Skeletal muscle tissue (tissue), 3 donors: ENCODE measurements at regions not wholly inside any gene's neighbourhood (a gene's known extent, or its start where the extent isn't known, plus 50 kb on each side); places are given as distances from the start of the nearest gene placed in this dataset.
"Not testable (repeated sequence)": the region's sequence is repeated elsewhere in the genome, so short reads cannot be mapped to it uniquely, and the experiment has no call there.

Experiments used
- H3K27ac ChIP-seq: one replicate; pipeline ENCODE4 v1.7.0; 2013; ENCODE audit warnings: mild to moderate bottlenecking, low read depth, low read length, inconsistent platforms
- H3K27me3 ChIP-seq, 3 donors: one replicate each; pipeline ENCODE4 v1.7.0; 2013; ENCODE audit warnings: low read length in 3 of 3; ENCODE audit not compliant: control insufficient read depth in 3 of 3, insufficient read depth in 3 of 3
- H3K36me3 ChIP-seq, 3 donors: one replicate each; pipeline ENCODE4 v1.7.0; 2013; ENCODE audit warnings: low read length in 3 of 3; ENCODE audit not compliant: control insufficient read depth in 3 of 3, insufficient read depth in 3 of 3
- H3K4me1 ChIP-seq, 3 donors: one replicate each; pipeline ENCODE4 v1.7.0; 2013; ENCODE audit warnings: low read length in 3 of 3, mild to moderate bottlenecking in 3 of 3; ENCODE audit not compliant: control insufficient read depth in 3 of 3, insufficient read depth in 3 of 3
- H3K4me3 ChIP-seq, 3 donors: one replicate each; pipeline ENCODE4 v1.7.0; 2013; ENCODE audit warnings: low read length in 3 of 3
- H3K9ac ChIP-seq, 3 donors: one replicate each; pipeline ENCODE4 v1.7.0; 2013; ENCODE audit warnings: low read length in 3 of 3, mild to moderate bottlenecking in 3 of 3, moderate library complexity in 2 of 3, low read depth in 1 of 3
- H3K9me3 ChIP-seq, 3 donors: one replicate each; pipeline ENCODE4 v1.7.0; 2013; ENCODE audit warnings: low read length in 3 of 3; ENCODE audit not compliant: control insufficient read depth in 3 of 3
- donor health status: Osteomylitis.

DNA sequence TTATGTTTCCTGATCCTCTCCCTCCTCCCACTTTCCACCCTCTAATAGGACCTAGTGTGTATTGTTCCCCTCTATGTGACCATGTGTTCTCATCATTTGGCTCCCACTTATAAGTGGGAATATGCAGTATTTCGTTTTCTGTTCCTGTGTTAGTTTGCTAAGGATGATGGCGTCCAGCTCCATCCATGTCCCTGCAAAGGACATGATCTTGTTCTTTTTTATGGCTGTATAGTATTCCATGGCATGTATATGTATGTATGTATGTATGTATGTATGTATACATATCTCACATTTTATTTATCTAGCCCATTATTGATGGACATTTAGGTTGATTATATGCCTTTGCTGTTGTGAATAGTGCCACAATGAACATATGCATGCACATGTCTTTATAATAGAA lies 188.7 kb downstream of the RFPL4B start:
- H3K4me3 ChIP-seq = no peak overlapping the region
- peaks cover 0 to 3% (median 0%) of the 10 kb centered on the region in 3 donors for H3K9me3 ChIP-seq
- no peaks in the 10 kb centered on the region for H3K4me1 ChIP-seq
- H3K36me3 ChIP-seq = no peaks in the 10 kb centered on the region
- no peak overlapping the region for H3K27ac ChIP-seq
- H3K9ac ChIP-seq = no peak overlapping the region
- no peaks in the 10 kb centered on the region for H3K27me3 ChIP-seq

DNA sequence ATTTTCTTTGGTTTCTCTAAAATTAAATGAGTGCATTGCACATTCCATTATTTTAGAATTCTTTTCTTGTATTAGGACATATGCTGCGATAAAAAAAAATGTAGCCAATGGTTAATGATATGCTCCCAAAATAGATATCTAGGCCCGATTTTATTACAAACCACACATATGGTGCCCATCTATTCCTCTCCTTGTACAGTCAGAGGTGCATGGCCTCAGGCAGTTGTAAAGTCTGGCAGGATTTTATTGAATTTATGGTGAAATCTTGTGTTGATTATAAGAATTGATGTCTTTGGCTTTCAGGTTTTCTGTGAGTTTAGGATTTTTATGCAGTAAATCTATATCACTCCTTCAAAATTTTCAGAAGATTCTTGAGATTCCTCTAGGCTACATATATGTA lies 192.2 kb downstream of the RFPL4B start:
- Histone ChIP-seq H3K27me3 (no peaks in the 10 kb centered on the region), H3K36me3 (no peaks in the 10 kb centered on the region), H3K9ac (no peak overlapping the region), H3K27ac (no peak overlapping the region), H3K4me1 (no peaks in the 10 kb centered on the region), H3K9me3 (peaks cover 0 to 3% (median 0%) of the 10 kb centered on the region in 3 donors), H3K4me3 (no peak overlapping the region)

DNA sequence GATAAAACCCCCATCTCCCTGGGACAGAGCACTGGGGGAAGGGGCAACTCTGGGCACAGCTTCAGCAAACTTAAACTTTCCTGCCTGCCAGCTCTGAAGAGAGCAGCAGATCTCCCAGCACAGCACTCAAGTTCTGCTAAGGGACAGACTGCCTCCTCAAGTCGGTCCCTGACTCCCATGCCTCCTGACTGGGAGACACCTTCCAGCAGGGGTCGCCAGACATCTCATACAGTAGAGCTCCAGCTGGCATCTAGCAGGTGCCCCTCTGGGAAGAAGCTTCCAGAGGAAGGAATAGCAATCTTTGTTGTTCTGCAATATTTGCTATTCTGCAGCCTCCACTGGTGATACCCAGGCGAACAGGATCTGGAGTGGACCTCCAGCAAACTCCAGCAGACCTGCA lies 194.7 kb downstream of the RFPL4B start:
- not testable (repeated sequence) for H3K9me3 ChIP-seq, H3K36me3 ChIP-seq, H3K27ac ChIP-seq, H3K27me3 ChIP-seq, H3K4me3 ChIP-seq, H3K4me1 ChIP-seq, H3K9ac ChIP-seq

DNA sequence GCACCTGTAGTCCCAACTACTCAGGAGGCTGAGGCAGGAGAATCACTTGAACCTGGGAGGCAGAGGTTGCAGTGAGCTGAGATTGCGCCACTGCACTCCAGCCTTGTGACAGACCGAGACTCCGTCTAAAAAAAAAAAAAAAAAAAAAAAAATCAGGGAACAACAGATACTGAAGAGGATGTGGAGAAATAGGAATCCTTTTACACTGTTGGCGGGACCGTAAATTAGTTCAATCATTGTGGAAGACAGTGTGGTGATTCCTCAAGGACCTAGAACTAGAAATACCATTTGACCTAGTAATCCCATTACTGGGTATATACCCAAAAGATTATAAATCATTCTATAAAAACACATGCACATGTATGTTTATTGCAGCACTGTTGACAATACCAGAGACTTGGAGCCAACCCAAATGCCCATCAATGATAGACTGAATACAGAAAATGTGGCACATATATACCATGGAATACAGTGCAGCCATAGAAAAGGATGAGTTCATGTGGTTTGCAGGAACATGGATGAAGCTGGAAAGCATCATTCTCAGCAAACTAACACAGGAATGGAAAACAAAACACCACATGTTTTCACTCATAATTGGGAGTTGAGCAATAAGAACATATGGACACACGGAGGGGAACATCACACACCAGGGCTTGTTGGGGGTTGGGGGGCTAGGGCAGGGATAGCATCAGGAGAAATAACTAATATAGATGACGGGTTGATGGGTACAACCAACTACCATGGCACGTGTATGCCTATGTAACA lies 200.4 kb downstream of the RFPL4B start:
- H3K27me3 ChIP-seq, H3K4me3 ChIP-seq, H3K27ac ChIP-seq, H3K36me3 ChIP-seq, H3K9ac ChIP-seq, H3K4me1 ChIP-seq, H3K9me3 ChIP-seq: not testable (repeated sequence)

DNA sequence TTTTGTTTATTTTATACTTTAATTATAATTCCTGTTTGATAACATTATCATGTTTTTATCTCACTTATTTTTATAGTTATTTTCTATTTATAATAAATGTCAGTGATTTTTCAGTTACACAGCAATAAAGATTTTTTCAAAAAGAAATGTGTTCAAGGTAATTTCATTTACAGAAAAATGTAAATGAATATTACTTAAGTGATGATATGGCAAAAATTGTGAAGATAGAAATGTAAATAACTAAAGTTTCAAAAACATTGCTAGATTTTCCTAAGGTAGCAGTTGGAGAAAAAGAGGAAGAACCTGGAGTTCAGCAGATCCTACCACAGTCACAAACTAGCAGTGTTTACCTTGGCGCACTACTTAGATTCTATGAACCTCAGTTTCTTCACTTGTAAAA lies 202.6 kb downstream of the RFPL4B start:
- H3K4me3 ChIP-seq = no peak overlapping the region
- no peak overlapping the region for H3K9ac ChIP-seq
- H3K4me1 ChIP-seq = no peaks in the 10 kb centered on the region
- H3K27me3 ChIP-seq = no peaks in the 10 kb centered on the region
- H3K27ac ChIP-seq = no peak overlapping the region
- no peaks in the 10 kb centered on the region for H3K9me3 ChIP-seq
- H3K36me3 ChIP-seq = no peaks in the 10 kb centered on the region

DNA sequence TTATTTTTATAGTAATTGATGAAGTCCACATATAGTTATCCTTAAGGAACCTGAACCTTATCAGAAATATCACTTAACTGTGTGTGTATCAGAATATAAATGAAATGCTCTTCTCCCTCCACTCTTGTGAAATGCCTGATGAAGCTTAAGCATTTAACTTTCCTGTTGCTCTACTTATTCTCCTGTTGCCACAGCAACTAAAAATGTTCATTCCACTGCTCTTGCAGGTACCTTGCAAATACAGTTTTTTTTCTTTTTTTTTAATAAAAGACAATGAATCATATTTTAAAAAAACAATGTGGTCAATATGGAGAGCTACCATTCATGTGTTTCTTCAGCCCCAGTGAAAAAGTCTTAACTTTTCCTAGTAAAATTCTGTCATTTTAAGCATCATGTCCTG lies 210.3 kb downstream of the RFPL4B start:
- peaks cover 0 to 3% (median 0%) of the 10 kb centered on the region in 3 donors for H3K9me3 ChIP-seq
- no peaks in the 10 kb centered on the region for H3K36me3 ChIP-seq
- H3K27ac ChIP-seq = no peak overlapping the region
- H3K4me1 ChIP-seq = no peaks in the 10 kb centered on the region
- H3K4me3 ChIP-seq = no peak overlapping the region
- H3K27me3 ChIP-seq = no peaks in the 10 kb centered on the region
- H3K9ac ChIP-seq = no peak overlapping the region

DNA sequence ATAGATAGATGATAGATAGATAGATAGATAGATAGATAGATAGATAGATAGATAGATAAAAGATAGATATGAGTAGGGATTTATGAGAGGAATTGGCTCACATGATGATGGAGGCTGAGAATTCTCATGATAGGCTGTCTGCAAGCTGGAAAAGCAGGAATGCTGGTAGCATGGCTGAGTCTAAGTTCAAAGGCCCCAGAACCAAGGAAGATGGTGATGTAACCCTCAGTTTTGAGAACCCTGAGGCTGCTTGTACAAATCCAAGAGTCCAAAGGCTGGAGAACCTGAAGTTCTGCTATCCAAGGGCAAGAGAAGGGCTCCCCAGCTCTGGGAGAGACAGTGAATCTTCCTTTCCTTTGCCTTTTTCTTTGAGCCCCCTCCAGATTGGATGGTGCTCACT lies 210.8 kb downstream of the RFPL4B start:
- H3K9me3 ChIP-seq = peaks cover 0 to 3% (median 0%) of the 10 kb centered on the region in 3 donors
- no peaks in the 10 kb centered on the region for H3K36me3 ChIP-seq
- no peaks in the 10 kb centered on the region for H3K4me1 ChIP-seq
- H3K27me3 ChIP-seq = no peaks in the 10 kb centered on the region
- no peak overlapping the region for H3K4me3 ChIP-seq
- no peak overlapping the region for H3K9ac ChIP-seq
- no peak overlapping the region for H3K27ac ChIP-seq

DNA sequence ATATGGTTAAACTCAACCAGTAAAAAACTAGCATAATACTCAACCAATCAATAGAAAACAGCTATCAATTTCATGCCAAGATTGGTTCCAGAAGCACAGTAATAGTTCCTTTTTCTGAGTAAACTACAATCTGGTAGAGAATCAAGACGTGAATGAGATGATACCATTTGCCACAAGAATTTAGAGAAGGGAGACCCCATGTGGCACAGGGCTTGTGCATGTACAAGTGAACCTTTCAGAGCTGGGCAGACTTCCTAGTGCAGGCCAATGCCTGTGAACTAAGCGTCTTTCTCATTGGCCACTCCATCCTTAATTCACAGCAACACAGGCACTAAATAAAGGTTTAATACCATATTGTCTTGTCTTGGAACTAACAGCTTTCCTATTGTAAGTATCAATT lies 213.5 kb downstream of the RFPL4B start:
- Histone ChIP-seq H3K9ac (no peak overlapping the region), H3K36me3 (no peaks in the 10 kb centered on the region), H3K4me3 (no peak overlapping the region), H3K4me1 (no peaks in the 10 kb centered on the region), H3K9me3 (no peaks in the 10 kb centered on the region), H3K27me3 (no peaks in the 10 kb centered on the region), H3K27ac (no peak overlapping the region)

DNA sequence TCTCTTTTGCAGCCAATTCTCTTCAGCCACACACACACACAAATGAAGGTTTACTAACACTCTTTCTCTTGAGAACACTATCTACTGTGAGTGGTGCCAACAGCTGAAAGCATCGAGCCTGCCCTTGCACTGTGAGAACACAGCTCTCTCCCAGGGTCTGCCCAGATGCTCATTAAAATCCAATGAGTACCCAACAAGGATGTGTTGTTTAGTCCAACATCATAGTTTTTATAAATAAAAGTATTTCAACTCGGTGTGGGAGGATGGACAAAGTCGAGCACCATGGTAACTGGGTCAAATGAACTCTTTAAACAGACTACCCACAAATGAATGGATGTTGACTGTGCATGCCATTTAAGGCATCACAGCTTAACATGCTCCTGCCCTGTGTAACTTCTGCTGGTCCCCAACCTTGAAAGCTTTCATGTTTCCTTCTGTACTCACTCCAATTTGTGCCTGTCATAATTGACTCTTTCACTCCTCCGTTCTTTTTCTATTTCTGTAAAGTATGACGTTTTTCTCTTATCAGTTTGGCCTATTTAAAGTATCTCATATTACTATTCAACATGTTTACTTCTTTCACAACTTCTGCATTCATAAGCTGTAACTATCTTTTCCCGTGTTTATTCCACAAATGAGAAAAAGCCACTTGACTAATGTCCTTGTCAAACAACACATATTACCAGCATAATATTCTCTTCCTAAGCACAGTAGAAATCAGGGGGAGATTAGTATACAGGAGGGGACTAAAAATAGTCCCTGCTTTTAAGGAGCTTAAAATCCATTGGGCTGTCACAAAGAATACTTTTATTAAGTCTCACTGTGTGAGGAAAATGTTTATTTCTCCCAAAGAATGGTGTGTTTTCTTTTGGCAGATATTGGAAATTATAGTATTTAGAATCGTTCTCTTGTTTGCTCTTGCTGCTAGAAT lies 215.4 kb downstream of the RFPL4B start:
- Histone ChIP-seq H3K4me1 (no peaks in the 10 kb centered on the region), H3K36me3 (no peaks in the 10 kb centered on the region), H3K27me3 (no peaks in the 10 kb centered on the region), H3K4me3 (no peak overlapping the region), H3K9me3 (no peaks in the 10 kb centered on the region), H3K27ac (no peak overlapping the region), H3K9ac (no peak overlapping the region)

DNA sequence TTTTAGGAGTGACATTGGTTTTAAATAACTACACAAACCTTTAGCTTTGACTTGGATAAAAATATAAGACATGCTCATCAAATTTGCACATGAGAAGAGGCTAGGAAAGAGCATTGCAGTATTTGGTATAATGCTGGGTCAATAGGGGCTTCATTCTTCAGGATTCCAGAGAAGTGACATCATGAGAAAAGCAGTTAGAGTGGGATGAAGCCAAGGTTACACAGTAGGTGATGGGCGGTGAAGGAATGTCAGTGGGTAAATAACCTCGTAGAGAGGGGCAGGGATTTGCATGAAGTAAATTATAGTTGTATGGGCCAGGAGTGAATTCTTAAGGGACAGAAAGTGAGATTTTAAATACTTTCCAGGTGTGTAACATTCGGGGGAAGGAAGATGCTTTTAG lies 216.2 kb downstream of the RFPL4B start:
- H3K9me3 ChIP-seq = no peaks in the 10 kb centered on the region
- H3K4me1 ChIP-seq = no peaks in the 10 kb centered on the region
- no peak overlapping the region for H3K4me3 ChIP-seq
- H3K27ac ChIP-seq = no peak overlapping the region
- no peaks in the 10 kb centered on the region for H3K27me3 ChIP-seq
- no peaks in the 10 kb centered on the region for H3K36me3 ChIP-seq
- H3K9ac ChIP-seq = no peak overlapping the region
